HEK293 (cell line): ENCODE measurements at regions not wholly inside any gene's neighbourhood (a gene's known extent, or its start where the extent isn't known, plus 50 kb on each side); places are given as distances from the start of the nearest gene placed in this dataset.

Experiments used
- CTCF ChIA-PET: fragments of 350-600 bp; formaldehyde crosslinking; extraction: SDS; loops from one replicate; lab custom pipeline; 2021; ENCODE audit warnings: antibody characterized with exemption; lab: Yijun Ruan, JAX
- POLR2A ChIA-PET: fragments of 300-600 bp; formaldehyde crosslinking; extraction: SDS; loops from one replicate; lab custom pipeline; 2020; ENCODE audit warnings: antibody characterized with exemption, inconsistent platforms; lab: Yijun Ruan, JAX
- H3K27ac ChIP-seq: fragments of 200-500 bp; sonication (Bioruptor generic); 2 replicates; pipeline ENCODE4 v1.5.1; 2014; ENCODE audit warnings: low read depth, low read length, control low read depth, inconsistent platforms; ENCODE audit errors: extremely low read depth
- H3K36me3 ChIP-seq, 2 experiments: fragments of 200-500 bp in 1 of 2; sonication (Bioruptor generic) in 1 of 2; 1 replicate in 1 of 2; 2 replicates in 1 of 2; pipeline ENCODE4 v1.5.1; 2014 to 2017; ENCODE audit warnings: inconsistent platforms in 2 of 2, low read length in 2 of 2; ENCODE audit not compliant: control insufficient read depth in 2 of 2, insufficient read depth in 1 of 2
- H3K4me1 ChIP-seq: fragments of 200-500 bp; sonication (Bioruptor generic); 2 replicates; pipeline ENCODE4 v1.5.1; 2014; ENCODE audit warnings: mild to moderate bottlenecking, low read length, inconsistent platforms; ENCODE audit not compliant: control insufficient read depth, insufficient read depth
- H3K4me3 ChIP-seq: 2 replicates; pipeline ENCODE4 v1.5.1; 2011; ENCODE audit warnings: low read depth, mild to moderate bottlenecking, control low read depth, low read length, moderate library complexity
- H3K9me3 ChIP-seq: fragments of 200-500 bp; sonication (Bioruptor generic); 2 replicates; pipeline ENCODE4 v1.5.1; 2014; ENCODE audit warnings: low read depth, low read length, inconsistent platforms; ENCODE audit not compliant: control insufficient read depth, insufficient read depth
- KLF8 ChIP-seq: fragments of 450-650 bp; formaldehyde crosslinking; IDR thresholded peaks from 2 replicates; pipeline ENCODE4 v1.5.1; 2016; ENCODE audit warnings: missing biosample characterization, missing genetic modification characterization
- OSR2 ChIP-seq: fragments of 450-650 bp; formaldehyde crosslinking; IDR thresholded peaks from 2 replicates; pipeline ENCODE4 v1.5.1; 2016; ENCODE audit warnings: missing biosample characterization, missing genetic modification characterization
- OVOL3 ChIP-seq: fragments of 450-650 bp; formaldehyde crosslinking; IDR thresholded peaks from 2 replicates; pipeline ENCODE4 v1.5.1; 2016; ENCODE audit warnings: missing biosample characterization, missing genetic modification characterization
- SP7 ChIP-seq: fragments of 450-650 bp; formaldehyde crosslinking; IDR thresholded peaks from 2 replicates; pipeline ENCODE4 v1.5.1; 2016; ENCODE audit warnings: missing biosample characterization, missing genetic modification characterization
- TCF7L2 ChIP-seq: IDR thresholded peaks from 2 replicates; pipeline ENCODE4 v1.6.1; 2011; ENCODE audit warnings: low read depth, mild to moderate bottlenecking, inconsistent platforms, low read length, moderate library complexity, borderline replicate concordance
- WT1 ChIP-seq: fragments of 450-650 bp; formaldehyde crosslinking; IDR thresholded peaks from 2 replicates; pipeline ENCODE4 v1.5.1; 2016; ENCODE audit warnings: missing biosample characterization, missing genetic modification characterization
- ZBTB17 ChIP-seq: fragments of 450-650 bp; formaldehyde crosslinking; IDR thresholded peaks from 2 replicates; pipeline ENCODE4 v1.5.1; 2016; ENCODE audit warnings: missing biosample characterization, missing genetic modification characterization
- ZBTB21 ChIP-seq: fragments of 450-650 bp; formaldehyde crosslinking; IDR thresholded peaks from 2 replicates; pipeline ENCODE4 v1.5.1; 2017; ENCODE audit warnings: missing biosample characterization, missing genetic modification characterization
- ZBTB48 ChIP-seq: fragments of 450-650 bp; formaldehyde crosslinking; IDR thresholded peaks from 2 replicates; pipeline ENCODE4 v1.5.1; 2016; ENCODE audit warnings: missing biosample characterization, missing genetic modification characterization
- ZEB2 ChIP-seq: fragments of 450-650 bp; formaldehyde crosslinking; IDR thresholded peaks from 2 replicates; pipeline ENCODE4 v1.5.1; 2016; ENCODE audit warnings: missing biosample characterization, missing genetic modification characterization
- ZNF10 ChIP-seq: fragments of 450-650 bp; formaldehyde crosslinking; IDR thresholded peaks from 2 replicates; pipeline ENCODE4 v1.5.1; 2017; ENCODE audit warnings: missing biosample characterization, missing genetic modification characterization
- ZNF2 ChIP-seq: fragments of 450-650 bp; formaldehyde crosslinking; IDR thresholded peaks from 2 replicates; pipeline ENCODE4 v1.5.1; 2016; ENCODE audit warnings: missing biosample characterization, missing genetic modification characterization
- ZNF211 ChIP-seq: fragments of 450-650 bp; formaldehyde crosslinking; IDR thresholded peaks from 2 replicates; pipeline ENCODE4 v1.5.1; 2016; ENCODE audit warnings: low read depth, missing biosample characterization, missing genetic modification characterization
- ZNF335 ChIP-seq: fragments of 450-650 bp; formaldehyde crosslinking; conservative IDR thresholded peaks from 2 replicates; pipeline ENCODE4 v1.5.1; 2016; ENCODE audit warnings: missing biosample characterization, missing genetic modification characterization
- ZNF362 ChIP-seq: fragments of 450-650 bp; formaldehyde crosslinking; IDR thresholded peaks from 2 replicates; pipeline ENCODE4 v1.5.1; 2016; ENCODE audit warnings: missing biosample characterization, missing genetic modification characterization
- ZNF366 ChIP-seq: fragments of 450-650 bp; formaldehyde crosslinking; conservative IDR thresholded peaks from 2 replicates; pipeline ENCODE4 v1.5.1; 2016; ENCODE audit warnings: missing biosample characterization, missing genetic modification characterization
- ZNF561 ChIP-seq: fragments of 450-650 bp; IDR thresholded peaks from 2 replicates; pipeline ENCODE4 v1.5.1; 2018; ENCODE audit warnings: missing biosample characterization, missing genetic modification characterization, borderline replicate concordance
- ZNF621 ChIP-seq: fragments of 450-650 bp; formaldehyde crosslinking; IDR thresholded peaks from 2 replicates; pipeline ENCODE4 v1.5.1; 2017; ENCODE audit warnings: missing biosample characterization, missing genetic modification characterization
- ZNF629 ChIP-seq: fragments of 450-650 bp; formaldehyde crosslinking; IDR thresholded peaks from 2 replicates; pipeline ENCODE4 v1.5.1; 2017; ENCODE audit warnings: missing biosample characterization, missing genetic modification characterization
- ZNF707 ChIP-seq: fragments of 450-650 bp; formaldehyde crosslinking; IDR thresholded peaks from 2 replicates; pipeline ENCODE4 v1.5.1; 2016; ENCODE audit warnings: missing biosample characterization, missing genetic modification characterization
- ZNF792 ChIP-seq: fragments of 450-650 bp; formaldehyde crosslinking; IDR thresholded peaks from 2 replicates; pipeline ENCODE4 v1.5.1; 2016; ENCODE audit warnings: missing biosample characterization, missing genetic modification characterization
- TF ChIP-seq, protein P1 (sequence below): fragments of 450-650 bp; formaldehyde crosslinking; IDR thresholded peaks from 2 replicates; pipeline ENCODE4 v1.5.1; 2016; ENCODE audit warnings: missing biosample characterization, missing genetic modification characterization
- TF ChIP-seq, protein P2 (sequence below): fragments of 450-650 bp; formaldehyde crosslinking; IDR thresholded peaks from 2 replicates; pipeline ENCODE4 v1.5.1; 2016; ENCODE audit warnings: missing biosample characterization, missing genetic modification characterization
- TF ChIP-seq, protein P3 (sequence below): IDR thresholded peaks from 2 replicates; pipeline ENCODE4 v1.6.1; 2011; ENCODE audit warnings: mild to moderate bottlenecking, low read depth, low read length, borderline replicate concordance
- TF ChIP-seq, protein P4 (sequence below): fragments of 450-650 bp; formaldehyde crosslinking; IDR thresholded peaks from 2 replicates; pipeline ENCODE4 v1.5.1; 2017; ENCODE audit warnings: missing biosample characterization, missing genetic modification characterization

DNA sequence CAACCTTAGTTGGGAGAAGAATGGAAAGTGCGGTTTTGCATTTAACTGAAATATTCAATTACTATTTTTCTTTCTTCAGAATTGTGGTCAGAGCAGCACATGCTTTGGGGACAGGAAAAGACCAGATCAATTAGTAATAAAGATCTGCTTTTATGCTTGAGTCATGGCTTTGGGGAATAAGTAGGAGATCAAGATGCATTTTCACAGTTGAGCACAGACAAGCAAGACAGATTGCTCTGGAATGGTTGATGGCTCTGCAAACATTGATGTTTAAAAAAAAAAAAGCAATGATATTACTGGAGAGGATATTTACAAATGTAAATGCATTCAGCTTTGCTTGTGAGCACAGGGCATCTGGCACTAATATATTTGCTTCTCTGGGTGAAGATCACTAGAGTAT is 224.4 kb upstream of the SASH1 start:
- H3K27ac ChIP-seq, result no peak overlapping the region
- no peak overlapping the region for H3K4me3 ChIP-seq
- ChIA-PET POLR2A (no interaction called here), CTCF (no interaction called here)
- H3K4me1 ChIP-seq, result no peaks in the 10 kb centered on the region
- no peaks in the 10 kb centered on the region for H3K9me3 ChIP-seq
- TF ChIP-seq ZNF211 (tag by site-specific recombination) (no peak), ZNF707 (tag by site-specific recombination) (no peak), OVOL3 (tag by site-specific recombination) (no peak), ZNF10 (tag by site-specific recombination) (no peak)
- no peaks in the 10 kb centered on the region for H3K36me3 ChIP-seq

GRCh38 chr6:148128014-148128730 is 214.5 kb upstream of the SASH1 start:
- ChIA-PET POLR2A (no interaction called here), CTCF (interaction anchor here (0.6 to 2.5 kb wide), 4 partner anchors 17 to 51 kb away, joined by 4 to 13 read pairs (median 4); no protein-coding TSS in a partner anchor)
- no peaks in the 10 kb centered on the region for H3K4me1 ChIP-seq
- no peak overlapping the region for H3K27ac ChIP-seq
- no peaks in the 10 kb centered on the region for H3K36me3 ChIP-seq
- TF ChIP-seq ZNF561 (tag by site-specific recombination), result no peak
- no peak for TF ChIP-seq ZNF621
- no peak for TF ChIP-seq ZBTB21 (tag by site-specific recombination)
- H3K4me3 ChIP-seq, result no peak overlapping the region
- no peaks in the 10 kb centered on the region for H3K9me3 ChIP-seq

- Histone ChIP-seq H3K9me3 (no peaks in the 10 kb centered on the region), H3K4me1 (peaks cover 2% of the 10 kb centered on the region; the same call in 1 of the 2 replicates), H3K36me3 (no peaks in the 10 kb centered on the region), H3K27ac (no peak overlapping the region), H3K4me3 (no peak overlapping the region)
- POLR2A ChIA-PET, result no interaction called here
- CTCF ChIA-PET, result interaction anchor here (0.6 to 3.3 kb wide), 4 partner anchors 9 to 1620 kb away, joined by 3 to 25 read pairs (median 3); no protein-coding TSS in a partner anchor
- TF ChIP-seq, protein P1, sequence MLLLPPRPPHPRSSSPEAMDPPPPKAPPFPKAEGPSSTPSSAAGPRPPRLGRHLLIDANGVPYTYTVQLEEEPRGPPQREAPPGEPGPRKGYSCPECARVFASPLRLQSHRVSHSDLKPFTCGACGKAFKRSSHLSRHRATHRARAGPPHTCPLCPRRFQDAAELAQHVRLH (tag by site-specific recombination), result no peak
- TF ChIP-seq WT1, result 0 out of 2 replicates have a peak, but pooled peaks have one; percentile 43
- peak; percentile 50; the same call in 1 of the 2 replicates for TF ChIP-seq ZBTB17
- TF ChIP-seq, protein P2, sequence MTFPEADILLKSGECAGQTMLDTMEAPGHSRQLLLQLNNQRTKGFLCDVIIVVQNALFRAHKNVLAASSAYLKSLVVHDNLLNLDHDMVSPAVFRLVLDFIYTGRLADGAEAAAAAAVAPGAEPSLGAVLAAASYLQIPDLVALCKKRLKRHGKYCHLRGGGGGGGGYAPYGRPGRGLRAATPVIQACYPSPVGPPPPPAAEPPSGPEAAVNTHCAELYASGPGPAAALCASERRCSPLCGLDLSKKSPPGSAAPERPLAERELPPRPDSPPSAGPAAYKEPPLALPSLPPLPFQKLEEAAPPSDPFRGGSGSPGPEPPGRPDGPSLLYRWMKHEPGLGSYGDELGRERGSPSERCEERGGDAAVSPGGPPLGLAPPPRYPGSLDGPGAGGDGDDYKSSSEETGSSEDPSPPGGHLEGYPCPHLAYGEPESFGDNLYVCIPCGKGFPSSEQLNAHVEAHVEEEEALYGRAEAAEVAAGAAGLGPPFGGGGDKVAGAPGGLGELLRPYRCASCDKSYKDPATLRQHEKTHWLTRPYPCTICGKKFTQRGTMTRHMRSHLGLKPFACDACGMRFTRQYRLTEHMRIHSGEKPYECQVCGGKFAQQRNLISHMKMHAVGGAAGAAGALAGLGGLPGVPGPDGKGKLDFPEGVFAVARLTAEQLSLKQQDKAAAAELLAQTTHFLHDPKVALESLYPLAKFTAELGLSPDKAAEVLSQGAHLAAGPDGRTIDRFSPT (tag by site-specific recombination), result peak; percentile 81
- TF ChIP-seq ZNF335, result no peak
- peak; percentile 89 for TF ChIP-seq ZNF362
- 0 out of 2 replicates have a peak, but pooled peaks have one; percentile 22 for TF ChIP-seq KLF8
- 0 out of 2 replicates have a peak, but pooled peaks have one; percentile 35 for TF ChIP-seq ZNF2 (tag by site-specific recombination)
- TF ChIP-seq TCF7L2, result 0 out of 2 replicates have a peak, but pooled peaks have one; percentile 30
- TF ChIP-seq, protein P3, sequence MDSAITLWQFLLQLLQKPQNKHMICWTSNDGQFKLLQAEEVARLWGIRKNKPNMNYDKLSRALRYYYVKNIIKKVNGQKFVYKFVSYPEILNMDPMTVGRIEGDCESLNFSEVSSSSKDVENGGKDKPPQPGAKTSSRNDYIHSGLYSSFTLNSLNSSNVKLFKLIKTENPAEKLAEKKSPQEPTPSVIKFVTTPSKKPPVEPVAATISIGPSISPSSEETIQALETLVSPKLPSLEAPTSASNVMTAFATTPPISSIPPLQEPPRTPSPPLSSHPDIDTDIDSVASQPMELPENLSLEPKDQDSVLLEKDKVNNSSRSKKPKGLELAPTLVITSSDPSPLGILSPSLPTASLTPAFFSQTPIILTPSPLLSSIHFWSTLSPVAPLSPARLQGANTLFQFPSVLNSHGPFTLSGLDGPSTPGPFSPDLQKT, result no peak
- peak; percentile 95 for TF ChIP-seq SP7 (tag by site-specific recombination)
- TF ChIP-seq, protein P4, sequence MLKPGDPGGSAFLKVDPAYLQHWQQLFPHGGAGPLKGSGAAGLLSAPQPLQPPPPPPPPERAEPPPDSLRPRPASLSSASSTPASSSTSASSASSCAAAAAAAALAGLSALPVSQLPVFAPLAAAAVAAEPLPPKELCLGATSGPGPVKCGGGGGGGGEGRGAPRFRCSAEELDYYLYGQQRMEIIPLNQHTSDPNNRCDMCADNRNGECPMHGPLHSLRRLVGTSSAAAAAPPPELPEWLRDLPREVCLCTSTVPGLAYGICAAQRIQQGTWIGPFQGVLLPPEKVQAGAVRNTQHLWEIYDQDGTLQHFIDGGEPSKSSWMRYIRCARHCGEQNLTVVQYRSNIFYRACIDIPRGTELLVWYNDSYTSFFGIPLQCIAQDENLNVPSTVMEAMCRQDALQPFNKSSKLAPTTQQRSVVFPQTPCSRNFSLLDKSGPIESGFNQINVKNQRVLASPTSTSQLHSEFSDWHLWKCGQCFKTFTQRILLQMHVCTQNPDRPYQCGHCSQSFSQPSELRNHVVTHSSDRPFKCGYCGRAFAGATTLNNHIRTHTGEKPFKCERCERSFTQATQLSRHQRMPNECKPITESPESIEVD (tag by site-specific recombination), result peak; percentile 80
- TF ChIP-seq OSR2 (tag by site-specific recombination), result peak; percentile 59; the same call in 1 of the 2 replicates
- no peak for TF ChIP-seq ZBTB48
- no peak for TF ChIP-seq ZNF792 (tag by site-specific recombination)
- peak; percentile 53; the same call in 1 of the 2 replicates for TF ChIP-seq ZEB2 (tag by site-specific recombination)
- peak; percentile 58; the same call in 1 of the 2 replicates for TF ChIP-seq ZNF366 (tag by site-specific recombination)
- TF ChIP-seq ZNF629 (tag by site-specific recombination), result 0 out of 2 replicates have a peak, but pooled peaks have one; percentile 41
Observed at GRCh38 chr6:148134592-148134991, 208.0 kb upstream of the SASH1 start.
